Skin epidermis (tissue), 12 donors: ENCODE measurements at regions not wholly inside any gene's neighbourhood (a gene's known extent, or its start where the extent isn't known, plus 50 kb on each side); places are given as distances from the start of the nearest gene placed in this dataset.
"Not testable (repeated sequence)": the region's sequence is repeated elsewhere in the genome, so short reads cannot be mapped to it uniquely, and the experiment has no call there.

Experiments
- H3K27ac ChIP-seq, 21 experiments: fragments of 200-600 bp; sonication (generic) in 11 of 21; one replicate each; pipeline ENCODE4 v1.5.0; 2020; ENCODE audit warnings: mild to moderate bottlenecking in 3 of 21, inconsistent platforms in 2 of 21, moderate library complexity in 2 of 21
- H3K4me3 ChIP-seq, 7 experiments: fragments of 200-600 bp; sonication (generic) in 2 of 7; one replicate each; pipeline ENCODE4 v1.5.0; 2020; ENCODE audit warnings: inconsistent platforms in 2 of 7, mild to moderate bottlenecking in 2 of 7, moderate library complexity in 1 of 7

GRCh38 chr11:21625982-21626381 lies 566.9 kb upstream of the ANO5 start:
- no peak overlapping the region for H3K4me3 ChIP-seq
- no peak overlapping the region for H3K27ac ChIP-seq

GRCh38 chr11:21628641-21629040 lies 564.2 kb upstream of the ANO5 start:
- H3K27ac ChIP-seq: no peak overlapping the region
- no peak overlapping the region for H3K4me3 ChIP-seq

- H3K27ac ChIP-seq: no peak overlapping the region
- H3K4me3 ChIP-seq: no peak overlapping the region
These were observed 561.9 kb upstream of the ANO5 start for GRCh38 chr11:21630934-21631478.

- Histone ChIP-seq H3K27ac (no peak overlapping the region), H3K4me3 (no peak overlapping the region)
These were observed 560.9 kb upstream of the ANO5 start for GRCh38 chr11:21631991-21632390.

GRCh38 chr11:21634491-21634890 lies 558.4 kb upstream of the ANO5 start:
- Histone ChIP-seq H3K4me3 (no peak overlapping the region), H3K27ac (no peak overlapping the region)

- Histone ChIP-seq H3K27ac (no peak overlapping the region), H3K4me3 (no peak overlapping the region)
These were observed 557.9 kb upstream of the ANO5 start for GRCh38 chr11:21634956-21635355.

- Histone ChIP-seq H3K27ac (no peak overlapping the region), H3K4me3 (no peak overlapping the region)
These were observed 557.3 kb upstream of the ANO5 start for GRCh38 chr11:21635394-21636145.

GRCh38 chr11:21636561-21636960 lies 556.3 kb upstream of the ANO5 start:
- no peak overlapping the region for H3K27ac ChIP-seq
- no peak overlapping the region for H3K4me3 ChIP-seq

- H3K4me3 ChIP-seq: no peak overlapping the region
These were observed 552.4 kb upstream of the ANO5 start for GRCh38 chr11:21640491-21640890.

GRCh38 chr11:21641869-21642268 lies 551.0 kb upstream of the ANO5 start:
- H3K27ac ChIP-seq: no peak overlapping the region

More at GRCh38 chr11:21640491-21640890, 552.4 kb upstream of the ANO5 start:
- no peak overlapping the region for H3K27ac ChIP-seq

GRCh38 chr11:21646351-21646750 lies 546.5 kb upstream of the ANO5 start:
- Histone ChIP-seq H3K4me3 (no peak overlapping the region), H3K27ac (no peak overlapping the region)

More at GRCh38 chr11:21641869-21642268, 551.0 kb upstream of the ANO5 start:
- no peak overlapping the region for H3K4me3 ChIP-seq

- Histone ChIP-seq H3K27ac (no peak overlapping the region), H3K4me3 (no peak overlapping the region)
These were observed 541.9 kb upstream of the ANO5 start for GRCh38 chr11:21650961-21651360.

- H3K4me3 ChIP-seq: no peak overlapping the region
- no peak overlapping the region for H3K27ac ChIP-seq
These were observed 538.9 kb upstream of the ANO5 start for GRCh38 chr11:21653951-21654421.

- H3K27ac ChIP-seq: no peak overlapping the region
These were observed 536.8 kb upstream of the ANO5 start for GRCh38 chr11:21656065-21656464.

GRCh38 chr11:21658654-21659193 lies 534.2 kb upstream of the ANO5 start:
- Histone ChIP-seq H3K4me3 (no peak overlapping the region), H3K27ac (no peak overlapping the region)

More at GRCh38 chr11:21656065-21656464, 536.8 kb upstream of the ANO5 start:
- no peak overlapping the region for H3K4me3 ChIP-seq

- H3K27ac ChIP-seq, H3K4me3 ChIP-seq: not testable (repeated sequence)
These were observed 533.5 kb upstream of the ANO5 start for GRCh38 chr11:21659377-21659776.

GRCh38 chr11:21659961-21660360 lies 532.9 kb upstream of the ANO5 start:
- Histone ChIP-seq H3K27ac (no peak overlapping the region), H3K4me3 (no peak overlapping the region)

GRCh38 chr11:21675049-21675616 lies 517.8 kb upstream of the ANO5 start:
- H3K27ac ChIP-seq: no peak overlapping the region
- H3K4me3 ChIP-seq: no peak overlapping the region

- H3K27ac ChIP-seq: no peak overlapping the region
- H3K4me3 ChIP-seq: no peak overlapping the region
These were observed 505.2 kb upstream of the ANO5 start for GRCh38 chr11:21687643-21688042.

GRCh38 chr11:21704539-21704938 lies 488.3 kb upstream of the ANO5 start:
- H3K27ac ChIP-seq: no peak overlapping the region
- no peak overlapping the region for H3K4me3 ChIP-seq
